Retinal pigment epithelial cell (primary cell): ENCODE measurements at regions not wholly inside any gene's neighbourhood (a gene's known extent, or its start where the extent isn't known, plus 50 kb on each side); places are given as distances from the start of the nearest gene placed in this dataset.

Experiments used
- DNase-seq: peaks from one replicate; pipeline ENCODE4 v3.0.0-alpha.2; 2010; ENCODE audit warnings: low read depth
- H3K4me3 ChIP-seq: 2 replicates; pipeline ENCODE4 v1.5.1; 2011; ENCODE audit warnings: mild to moderate bottlenecking, low read length, control low read depth, moderate library complexity
- TF ChIP-seq, protein P1 (sequence below): conservative IDR thresholded peaks from 2 replicates; pipeline ENCODE4 v1.5.1; 2011; ENCODE audit warnings: low read depth, low read length, control low read depth, inconsistent platforms

DNA sequence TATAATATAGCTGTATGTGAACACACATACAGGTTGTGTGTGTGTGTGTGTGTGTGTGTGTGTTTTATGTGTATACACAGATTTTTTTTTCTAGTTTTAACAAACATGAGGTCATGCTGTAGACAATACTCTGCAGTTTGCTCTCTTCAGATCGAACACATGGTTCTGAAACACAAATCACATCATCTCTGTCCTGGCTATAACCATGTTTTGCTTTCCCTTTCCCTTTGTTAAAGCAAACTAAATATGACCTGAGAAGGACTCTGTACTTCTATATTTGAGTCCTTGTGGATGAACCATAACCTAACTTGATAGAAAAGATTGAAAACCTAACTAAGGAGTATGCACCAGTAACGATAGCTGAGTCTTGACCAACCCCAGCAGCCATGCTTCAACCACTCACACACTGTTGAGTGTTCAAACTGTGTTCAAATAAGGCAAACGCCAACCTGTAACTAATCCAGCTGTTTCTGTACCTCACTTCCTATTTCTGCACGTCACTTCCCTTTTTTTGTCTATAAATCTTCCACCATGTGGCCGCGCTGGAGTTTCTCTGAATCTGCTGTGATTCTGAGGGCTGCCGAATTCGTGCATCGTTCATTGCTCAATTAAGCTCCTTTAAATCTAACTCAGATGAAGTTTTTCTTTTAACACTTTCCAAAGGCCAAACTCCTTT lies 303.8 kb downstream of the HS3ST3B1 start:
- DNase-seq = no peak
- H3K4me3 ChIP-seq = no peak overlapping the region
- TF ChIP-seq, protein P1, sequence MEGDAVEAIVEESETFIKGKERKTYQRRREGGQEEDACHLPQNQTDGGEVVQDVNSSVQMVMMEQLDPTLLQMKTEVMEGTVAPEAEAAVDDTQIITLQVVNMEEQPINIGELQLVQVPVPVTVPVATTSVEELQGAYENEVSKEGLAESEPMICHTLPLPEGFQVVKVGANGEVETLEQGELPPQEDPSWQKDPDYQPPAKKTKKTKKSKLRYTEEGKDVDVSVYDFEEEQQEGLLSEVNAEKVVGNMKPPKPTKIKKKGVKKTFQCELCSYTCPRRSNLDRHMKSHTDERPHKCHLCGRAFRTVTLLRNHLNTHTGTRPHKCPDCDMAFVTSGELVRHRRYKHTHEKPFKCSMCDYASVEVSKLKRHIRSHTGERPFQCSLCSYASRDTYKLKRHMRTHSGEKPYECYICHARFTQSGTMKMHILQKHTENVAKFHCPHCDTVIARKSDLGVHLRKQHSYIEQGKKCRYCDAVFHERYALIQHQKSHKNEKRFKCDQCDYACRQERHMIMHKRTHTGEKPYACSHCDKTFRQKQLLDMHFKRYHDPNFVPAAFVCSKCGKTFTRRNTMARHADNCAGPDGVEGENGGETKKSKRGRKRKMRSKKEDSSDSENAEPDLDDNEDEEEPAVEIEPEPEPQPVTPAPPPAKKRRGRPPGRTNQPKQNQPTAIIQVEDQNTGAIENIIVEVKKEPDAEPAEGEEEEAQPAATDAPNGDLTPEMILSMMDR = no peak

DNA sequence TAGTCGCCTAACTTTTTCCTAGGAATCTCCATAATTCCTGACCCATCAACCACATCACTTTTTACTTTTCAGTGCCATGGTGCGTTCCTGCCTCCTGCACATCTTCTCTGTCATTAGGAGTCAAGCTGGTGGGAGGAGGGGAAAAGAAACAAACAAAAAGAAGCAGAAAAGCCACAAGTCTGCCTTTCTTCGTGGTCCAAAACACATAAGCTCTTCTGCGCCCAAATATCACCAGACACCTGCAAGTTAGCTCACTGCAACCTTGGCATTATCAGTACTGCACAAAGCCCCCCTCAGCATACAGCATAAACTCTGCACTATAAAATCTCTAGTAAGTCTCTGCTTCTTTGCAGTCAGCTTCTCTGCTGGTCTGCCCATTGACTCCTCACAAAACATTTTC lies 295.3 kb downstream of the HS3ST3B1 start:
- no peak overlapping the region for H3K4me3 ChIP-seq
- DNase-seq = no peak
- TF ChIP-seq, protein P1 = no peak

DNA sequence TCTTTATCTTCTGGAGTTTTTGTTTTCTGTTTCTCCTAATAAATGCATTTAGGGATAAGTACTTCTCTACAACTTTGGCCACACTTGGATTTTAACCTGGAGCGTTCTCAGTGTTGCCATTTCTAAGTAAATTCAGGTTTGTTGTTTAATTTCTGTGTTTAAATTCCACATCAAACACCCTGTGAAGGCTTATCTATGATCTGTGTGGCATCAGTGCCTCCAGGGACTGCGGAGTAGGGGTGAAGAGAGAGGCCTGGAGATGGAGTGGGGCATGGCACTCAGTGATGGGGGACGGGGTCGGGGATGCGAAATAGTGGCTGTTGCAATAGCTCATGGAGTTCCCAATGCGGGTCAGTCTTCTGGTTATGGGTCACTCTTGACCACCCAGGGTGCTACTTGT lies 294.8 kb downstream of the HS3ST3B1 start:
- no peak for DNase-seq
- TF ChIP-seq, protein P1 = no peak
- no peak overlapping the region for H3K4me3 ChIP-seq

DNA sequence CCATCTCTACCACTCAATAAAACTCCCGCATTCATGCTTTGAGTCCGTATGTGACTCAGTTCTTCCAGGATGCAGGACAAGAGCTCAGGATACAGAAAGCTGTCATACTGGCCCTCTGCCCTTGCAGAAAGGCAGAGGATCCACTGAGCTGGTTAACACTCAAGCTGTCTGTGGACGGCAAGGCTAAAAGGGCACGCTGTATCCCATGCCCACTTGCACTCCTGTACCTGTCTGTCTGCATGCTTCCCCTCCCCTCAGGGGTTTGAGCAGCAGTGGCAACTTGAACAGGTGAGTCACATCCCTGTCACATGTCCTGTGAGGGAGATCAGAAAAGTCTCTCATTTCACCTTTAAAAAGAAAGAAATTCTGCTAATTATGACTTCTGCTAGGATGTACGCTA lies 293.8 kb downstream of the HS3ST3B1 start:
- TF ChIP-seq, protein P1 = no peak
- H3K4me3 ChIP-seq = no peak overlapping the region
- DNase-seq = no peak

DNA sequence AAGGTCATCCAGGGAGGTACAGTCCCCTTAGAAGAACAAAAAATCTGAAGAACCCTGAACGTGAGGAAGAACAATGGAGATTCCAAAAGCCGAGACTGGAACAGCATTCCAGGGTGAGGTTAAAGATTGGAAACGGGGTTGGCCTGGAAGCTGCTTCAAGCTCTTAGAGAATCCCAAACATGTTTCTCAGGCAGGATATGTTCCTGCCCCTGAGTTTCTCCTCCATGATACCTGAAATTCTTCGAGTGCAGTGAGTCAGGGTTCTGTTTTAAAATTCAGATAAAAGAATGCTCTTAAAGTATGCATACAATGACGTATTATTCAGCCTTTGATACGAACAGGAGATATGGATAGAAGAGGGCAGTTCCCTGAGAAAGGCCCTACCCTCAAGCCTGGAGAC lies 293.1 kb downstream of the HS3ST3B1 start:
- no peak for DNase-seq
- TF ChIP-seq, protein P1 = no peak
- H3K4me3 ChIP-seq = no peak overlapping the region

DNA sequence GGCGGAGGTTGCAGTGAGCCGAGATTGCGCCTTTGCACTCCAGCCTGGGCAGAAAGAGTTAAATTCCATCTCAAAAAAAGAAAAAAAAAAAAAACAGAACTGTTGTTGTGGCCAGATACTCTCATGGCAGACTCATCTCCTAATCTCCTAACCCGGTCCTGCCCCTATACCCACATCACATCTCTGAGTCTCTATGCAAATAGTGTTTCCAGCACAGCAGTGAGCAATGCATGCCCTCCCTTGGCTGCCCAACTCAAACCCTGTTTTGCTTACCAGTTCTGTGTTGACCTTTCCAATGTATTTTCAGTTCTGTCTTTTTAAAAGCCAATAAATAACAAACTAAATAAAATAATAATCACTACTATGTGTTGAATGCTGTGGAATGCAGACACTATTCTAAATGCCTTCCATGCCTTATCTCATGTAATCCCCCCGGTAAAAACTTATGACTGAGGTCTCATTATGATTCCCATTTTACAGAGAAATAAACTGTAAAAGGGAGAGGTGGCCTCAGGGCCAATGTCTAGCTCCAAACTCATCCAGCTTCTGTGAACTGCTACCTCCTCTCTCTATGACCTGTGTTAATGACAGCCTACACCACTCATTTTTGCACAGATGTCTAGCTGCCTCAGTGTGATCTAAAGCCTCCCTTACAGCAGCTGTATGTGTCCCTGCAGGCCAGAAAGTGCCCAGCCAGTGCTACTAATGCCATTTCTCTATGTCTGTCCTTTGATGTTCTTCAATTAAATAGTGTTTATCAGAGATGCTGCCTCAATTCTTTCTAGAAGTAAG lies 289.8 kb downstream of the HS3ST3B1 start:
- DNase-seq = no peak
- no peak overlapping the region for H3K4me3 ChIP-seq
- TF ChIP-seq, protein P1 = no peak

DNA sequence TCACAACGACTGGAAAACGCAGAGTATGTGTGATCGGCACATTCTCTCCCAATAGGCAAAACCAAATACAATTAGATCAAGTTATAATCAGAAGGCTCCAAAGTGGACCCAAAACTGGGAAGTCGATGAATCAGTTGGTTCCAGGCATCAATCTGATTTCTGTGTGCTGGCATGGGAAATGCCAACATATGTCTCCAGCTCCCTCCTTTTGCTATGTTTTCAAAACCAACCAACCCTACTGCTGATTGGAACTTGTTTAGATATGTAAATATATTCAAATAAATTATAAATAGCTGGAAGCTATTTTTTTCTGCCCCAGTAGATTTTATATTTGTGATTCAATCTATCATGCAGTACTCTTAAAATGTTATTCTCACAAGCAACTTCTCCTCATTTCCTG lies 284.2 kb downstream of the HS3ST3B1 start:
- TF ChIP-seq, protein P1 = no peak
- DNase-seq = no peak
- no peak overlapping the region for H3K4me3 ChIP-seq
